Heart left ventricle (tissue), 16 donors: ENCODE measurements at regions not wholly inside any gene's neighbourhood (a gene's known extent, or its start where the extent isn't known, plus 50 kb on each side); places are given as distances from the start of the nearest gene placed in this dataset.

Experiments used
- ATAC-seq, 4 donors: fragments of 200-7000 bp; cut with Tn5 transposase; one replicate each; pipeline ENCODE4 v1.9.1; 2020 to 2022; ENCODE audit warnings: moderate library complexity in 4 of 4, mild to moderate bottlenecking in 3 of 4, moderate number of reproducible peaks in 1 of 4
- DNase-seq, 5 donors: peaks; one replicate each; pipeline ENCODE4 v3.0.0-alpha.2; 2020
- H3K27ac ChIP-seq, 12 donors: fragments of 200-600 bp; sonication (generic) in 4 of 12; one replicate each; pipeline versions ENCODE4 v1.5.0 to v1.8.0; 2016 to 2022; ENCODE audit warnings: mild to moderate bottlenecking in 2 of 12
- H3K27me3 ChIP-seq, 9 donors: fragments of 200-600 bp; sonication (generic) in 2 of 9; one replicate each; pipeline versions ENCODE4 v1.5.1 to v1.8.0; 2016 to 2022; ENCODE audit warnings: mild to moderate bottlenecking in 3 of 9
- H3K36me3 ChIP-seq, 9 donors: fragments of 200-600 bp; sonication (generic) in 2 of 9; one replicate each; pipeline versions ENCODE4 v1.5.0 to v1.8.0; 2018 to 2022; ENCODE audit warnings: mild to moderate bottlenecking in 2 of 9
- H3K4me1 ChIP-seq, 12 donors: fragments of 200-600 bp; sonication (generic) in 4 of 12; one replicate each; pipeline versions ENCODE4 v1.5.0 to v1.8.0; 2016 to 2022; ENCODE audit warnings: mild to moderate bottlenecking in 3 of 12
- H3K4me3 ChIP-seq, 12 donors: fragments of 200-600 bp; sonication (generic) in 4 of 12; one replicate each; pipeline versions ENCODE4 v1.5.0 to v1.8.0; 2017 to 2022; ENCODE audit warnings: mild to moderate bottlenecking in 9 of 12, moderate library complexity in 4 of 12
- H3K9me3 ChIP-seq, 12 donors: fragments of 200-600 bp; sonication (generic) in 4 of 12; one replicate each; pipeline versions ENCODE4 v1.5.0 to v1.8.0; 2016 to 2022; ENCODE audit warnings: mild to moderate bottlenecking in 1 of 12
- CTCF ChIP-seq, 12 donors: fragments of 200-600 bp; sonication (generic) in 4 of 12; IDR thresholded peaks; one replicate each; pipeline versions ENCODE4 v1.5.0 to v1.8.0; 2018 to 2022; ENCODE audit warnings: antibody characterized with exemption in 12 of 12, mild to moderate bottlenecking in 5 of 12
- POLR2A ChIP-seq, 2 donors: fragments of 450-650 bp; IDR thresholded peaks; one replicate each; pipeline ENCODE4 v1.6.1; 2017; ENCODE audit warnings: antibody characterized with exemption in 2 of 2, mild to moderate bottlenecking in 2 of 2, moderate library complexity in 2 of 2
- WGBS, 4 donors: extraction: QIAGEN DNeasy Blood & Tissue Kit in 2 of 4; methylation state at CpG; one replicate each; pipeline versions ENCODE4 v1.1.5 to v1.1.7; 2013 to 2018; 5-methylcytosine and 5-hydroxymethylcytosine counted together
- intact Hi-C, 10 donors: fragments of 100-400 bp; cut with DNase I; formaldehyde crosslinking; loops; one replicate each; pipeline versions ENCODE4 v1.11.1 to v1.14.2; 2022
- donor health status: ischemic (EF 13 %, LVEDD 7.1; RV severe dilation, severe dysfunction).
- donor health status: healthy with polysubstance abuse.
- donor health status: DM: no; HTN: yes; CAD: no.
- donor health status: DM: no; HTN: no; CAD: no.
- donor health status: ischemic (EF 25% LVEDD 6.9; RV normal size, moderate dysfunction).
- donor health status: ischemic (EF 25% LVEDD 5.7; RV mildly dilated, moderate dysfunction).
- donor health status: healthy.
- donor health status: DM: yes; HTN: yes; CAD: no.
- donor health status: ischemic (EF 35%, LVEDD 5.7; RV mildly dilated, moderate dysfunction).
- donor health status: nonischemic (EF 11% LVEDD 7.7; RV severe dilation, severe dysfunction).
- donor health status: DM: yes; HTN: yes; CAD: no.
- donor health status: PGD.
- donor health status: ischemic (EF 29% LVEDD 5.4; RV normal size, mild dysfunction).
- donor health status: nonischemic (EF 23%, LVEDD 6.1; RV moderate dilation, normal function).

- Histone ChIP-seq H3K9me3 (no peaks in the 10 kb centered on the region), H3K27ac (no peak overlapping the region), H3K4me3 (no peak overlapping the region), H3K27me3 (peaks cover 0 to 35% (median 11%) of the 10 kb centered on the region in 9 donors), H3K4me1 (no peaks in the 10 kb centered on the region), H3K36me3 (no peaks in the 10 kb centered on the region)
- ATAC-seq: no peak
- WGBS, 4 donors: 0 to 4% (median 3%) methylated on average over 1 of the region's 1 CpG
- intact Hi-C loops: loop anchor here in 1 of 10 donors (10.0 kb wide), 1 partner anchor 1264 kb away; no protein-coding TSS in a partner anchor
- DNase-seq: no peak
- TF ChIP-seq POLR2A (IDR thresholded peaks at IDR 0.05) (no peak), CTCF (IDR thresholded peaks at IDR 0.05) (no peak)
Observed at GRCh38 chr16:75780669-75781068, 54.4 kb upstream of the CPHXL start.

- H3K36me3 ChIP-seq: no peaks in the 10 kb centered on the region
- H3K27ac ChIP-seq: no peak overlapping the region
- H3K4me1 ChIP-seq: no peaks in the 10 kb centered on the region
- DNase-seq: no peak
- TF ChIP-seq CTCF (IDR thresholded peaks at IDR 0.05) (no peak), POLR2A (IDR thresholded peaks at IDR 0.05) (no peak)
- WGBS, 4 donors: 59 to 70% (median 65%) methylated on average over 5 of the region's 5 CpGs
- H3K27me3 ChIP-seq: peaks cover 0 to 36% (median 11%) of the 10 kb centered on the region in 9 donors
- no peak for ATAC-seq
- H3K4me3 ChIP-seq: no peak overlapping the region
- no peaks in the 10 kb centered on the region for H3K9me3 ChIP-seq
- intact Hi-C loops: loop anchor here in 1 of 10 donors (10.0 kb wide), 1 partner anchor 1263 kb away; no protein-coding TSS in a partner anchor
Observed at GRCh38 chr16:75781683-75782343, 55.5 kb upstream of the CPHXL start.

- 40 to 52% (median 43%) methylated on average over 1 of the region's 1 CpG for WGBS, 4 donors
- TF ChIP-seq POLR2A (IDR thresholded peaks at IDR 0.05): no peak
- no peak for TF ChIP-seq CTCF (IDR thresholded peaks at IDR 0.05)
- ATAC-seq (no peak), DNase-seq (no peak)
- Histone ChIP-seq H3K36me3 (no peaks in the 10 kb centered on the region), H3K4me3 (no peak overlapping the region), H3K9me3 (no peaks in the 10 kb centered on the region), H3K27ac (no peak overlapping the region), H3K27me3 (peaks cover 0 to 31% (median 11%) of the 10 kb centered on the region in 9 donors), H3K4me1 (no peaks in the 10 kb centered on the region)
- intact Hi-C loops: loop anchor here in 5 of 10 donors (2.0 to 10.0 kb wide), 4 partner anchors 865 to 1385 kb away; no protein-coding TSS in a partner anchor
Observed at GRCh38 chr16:75787440-75787839, 61.1 kb upstream of the CPHXL start.

- 14 to 19% (median 16%) methylated on average over 4 of the region's 4 CpGs for WGBS, 4 donors
- Histone ChIP-seq H3K36me3 (no peaks in the 10 kb centered on the region), H3K4me1 (no peaks in the 10 kb centered on the region), H3K27ac (no peak overlapping the region), H3K4me3 (no peak overlapping the region), H3K9me3 (no peaks in the 10 kb centered on the region), H3K27me3 (peaks cover 0 to 19% (median 5%) of the 10 kb centered on the region in 9 donors)
- peak; percentile 70 to 89 (median 83) for TF ChIP-seq CTCF (IDR thresholded peaks at IDR 0.05)
- no peak for TF ChIP-seq POLR2A (IDR thresholded peaks at IDR 0.05)
- DNase-seq (no peak), ATAC-seq (peak in 2 of 4 donors; percentile 39 to 47)
- intact Hi-C loops: loop anchor here in 7 of 10 donors (1.0 to 10.0 kb wide), 6 partner anchors 863 to 1384 kb away; no protein-coding TSS in a partner anchor
Observed at GRCh38 chr16:75789237-75789636, 62.9 kb upstream of the CPHXL start.
